ENCODE measurements at regions not wholly inside any gene's neighbourhood (a gene's known extent, or its start where the extent isn't known, plus 50 kb on each side); places are given as distances from the start of the nearest gene placed in this dataset.

- no peak for DNase-seq (ENCODE audit: low spot score)
These were observed 240.4 kb upstream of the PGRMC2 start for GRCh38 chr4:128527946-128528576.

GRCh38 chr4:128527351-128527750 lies 239.7 kb upstream of the PGRMC2 start:
- DNase-seq (ENCODE audit: low spot score) = no peak

GRCh38 chr4:128525992-128526630 lies 238.5 kb upstream of the PGRMC2 start:
- DNase-seq (ENCODE audit: low spot score) = no peak

- DNase-seq (ENCODE audit: low spot score) = no peak
These were observed 237.8 kb upstream of the PGRMC2 start for GRCh38 chr4:128525387-128525786.

- no peak for DNase-seq (ENCODE audit: low spot score)
These were observed 236.7 kb upstream of the PGRMC2 start for GRCh38 chr4:128524311-128524710.

GRCh38 chr4:128521648-128522111 lies 234.1 kb upstream of the PGRMC2 start:
- no peak for DNase-seq (ENCODE audit: low spot score)

- no peak for DNase-seq (ENCODE audit: low spot score)
These were observed 233.5 kb upstream of the PGRMC2 start for GRCh38 chr4:128521156-128521555.

- DNase-seq (ENCODE audit: low spot score) = no peak
These were observed 231.7 kb upstream of the PGRMC2 start for GRCh38 chr4:128519163-128519830.

GRCh38 chr4:128517739-128518510 lies 230.3 kb upstream of the PGRMC2 start:
- DNase-seq (ENCODE audit: low spot score) = no peak

- no peak for DNase-seq (ENCODE audit: low spot score)
These were observed 229.6 kb upstream of the PGRMC2 start for GRCh38 chr4:128517096-128517738.

- DNase-seq (ENCODE audit: low spot score) = no peak
These were observed 228.8 kb upstream of the PGRMC2 start for GRCh38 chr4:128516301-128516969.

GRCh38 chr4:128513664-128514484 lies 226.3 kb upstream of the PGRMC2 start:
- no peak for DNase-seq (ENCODE audit: low spot score)

- DNase-seq (ENCODE audit: low spot score) = no peak
These were observed 225.2 kb upstream of the PGRMC2 start for GRCh38 chr4:128512767-128513322.

- DNase-seq (ENCODE audit: low spot score) = no peak
These were observed 224.5 kb upstream of the PGRMC2 start for GRCh38 chr4:128512161-128512560.

- no peak for DNase-seq (ENCODE audit: low spot score)
These were observed 223.2 kb upstream of the PGRMC2 start for GRCh38 chr4:128510850-128511249.

GRCh38 chr4:128502818-128503527 lies 215.4 kb upstream of the PGRMC2 start:
- no peak for DNase-seq (ENCODE audit: low spot score)

GRCh38 chr4:128501239-128501638 lies 213.6 kb upstream of the PGRMC2 start:
- no peak for DNase-seq (ENCODE audit: low spot score)

GRCh38 chr4:128488055-128488705 lies 200.6 kb upstream of the PGRMC2 start:
- no peak for DNase-seq (ENCODE audit: low spot score)

- no peak for DNase-seq (ENCODE audit: low spot score)
These were observed 197.3 kb upstream of the PGRMC2 start for GRCh38 chr4:128484896-128485295.
